ENCODE measurements at regions not wholly inside any gene's neighbourhood (a gene's known extent, or its start where the extent isn't known, plus 50 kb on each side); places are given as distances from the start of the nearest gene placed in this dataset.

DNA sequence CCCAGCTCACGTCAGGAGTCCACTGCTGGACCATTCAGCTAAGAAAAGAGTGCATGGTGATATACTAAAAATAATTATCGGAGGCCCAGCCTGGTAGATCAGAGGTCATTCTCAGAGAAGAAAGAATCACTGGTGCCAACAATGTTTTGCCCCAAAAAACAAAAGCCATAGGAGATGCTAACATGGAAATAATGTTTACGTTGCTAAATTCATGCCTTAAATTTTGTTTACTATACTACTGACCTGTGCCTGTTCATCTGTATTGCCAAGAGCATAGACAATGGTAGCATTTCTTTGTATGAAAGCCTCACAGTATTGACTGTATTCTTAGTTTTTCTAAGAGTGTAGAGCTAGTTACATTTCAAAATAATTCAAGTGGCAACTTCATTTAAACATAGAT is 138.1 kb upstream of the GPR149 start:
- TF ChIP-seq, protein P1, sequence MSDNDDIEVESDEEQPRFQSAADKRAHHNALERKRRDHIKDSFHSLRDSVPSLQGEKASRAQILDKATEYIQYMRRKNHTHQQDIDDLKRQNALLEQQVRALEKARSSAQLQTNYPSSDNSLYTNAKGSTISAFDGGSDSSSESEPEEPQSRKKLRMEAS (CRISPR knock-in tag; IDR thresholded peaks at IDR 0.05): no peak
- TF ChIP-seq KAT7 (CRISPR knock-in tag; IDR thresholded peaks at IDR 0.05; ENCODE audit: borderline replicate concordance): no peak
- TF ChIP-seq, protein P2, sequence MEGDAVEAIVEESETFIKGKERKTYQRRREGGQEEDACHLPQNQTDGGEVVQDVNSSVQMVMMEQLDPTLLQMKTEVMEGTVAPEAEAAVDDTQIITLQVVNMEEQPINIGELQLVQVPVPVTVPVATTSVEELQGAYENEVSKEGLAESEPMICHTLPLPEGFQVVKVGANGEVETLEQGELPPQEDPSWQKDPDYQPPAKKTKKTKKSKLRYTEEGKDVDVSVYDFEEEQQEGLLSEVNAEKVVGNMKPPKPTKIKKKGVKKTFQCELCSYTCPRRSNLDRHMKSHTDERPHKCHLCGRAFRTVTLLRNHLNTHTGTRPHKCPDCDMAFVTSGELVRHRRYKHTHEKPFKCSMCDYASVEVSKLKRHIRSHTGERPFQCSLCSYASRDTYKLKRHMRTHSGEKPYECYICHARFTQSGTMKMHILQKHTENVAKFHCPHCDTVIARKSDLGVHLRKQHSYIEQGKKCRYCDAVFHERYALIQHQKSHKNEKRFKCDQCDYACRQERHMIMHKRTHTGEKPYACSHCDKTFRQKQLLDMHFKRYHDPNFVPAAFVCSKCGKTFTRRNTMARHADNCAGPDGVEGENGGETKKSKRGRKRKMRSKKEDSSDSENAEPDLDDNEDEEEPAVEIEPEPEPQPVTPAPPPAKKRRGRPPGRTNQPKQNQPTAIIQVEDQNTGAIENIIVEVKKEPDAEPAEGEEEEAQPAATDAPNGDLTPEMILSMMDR (IDR thresholded peaks at IDR 0.05): no peak
- no peak for TF ChIP-seq USF2 (CRISPR knock-in tag; IDR thresholded peaks at IDR 0.05)
- TF ChIP-seq TP53 (CRISPR knock-in tag; IDR thresholded peaks at IDR 0.05): no peak
- no peak for TF ChIP-seq NFYB (CRISPR knock-in tag; conservative IDR thresholded peaks at IDR 0.05; ENCODE audit: low read depth)
- no peak for TF ChIP-seq NR3C1 (CRISPR knock-in tag; conservative IDR thresholded peaks at IDR 0.05; ENCODE audit: low read depth)
- no peak for TF ChIP-seq RELA (CRISPR knock-in tag; IDR thresholded peaks at IDR 0.05; ENCODE audit: borderline replicate concordance)
- no peak for TF ChIP-seq ZNF423 (CRISPR knock-in tag; IDR thresholded peaks at IDR 0.05)
- no peak for TF ChIP-seq STAT6 (CRISPR knock-in tag; conservative IDR thresholded peaks at IDR 0.05; ENCODE audit: low read depth)

Data from WTC11 (cell line).